ENCODE measurements at regions not wholly inside any gene's neighbourhood (a gene's known extent, or its start where the extent isn't known, plus 50 kb on each side); places are given as distances from the start of the nearest gene placed in this dataset.
"Not testable (repeated sequence)": the region's sequence is repeated elsewhere in the genome, so short reads cannot be mapped to it uniquely, and the experiment has no call there.

DNA sequence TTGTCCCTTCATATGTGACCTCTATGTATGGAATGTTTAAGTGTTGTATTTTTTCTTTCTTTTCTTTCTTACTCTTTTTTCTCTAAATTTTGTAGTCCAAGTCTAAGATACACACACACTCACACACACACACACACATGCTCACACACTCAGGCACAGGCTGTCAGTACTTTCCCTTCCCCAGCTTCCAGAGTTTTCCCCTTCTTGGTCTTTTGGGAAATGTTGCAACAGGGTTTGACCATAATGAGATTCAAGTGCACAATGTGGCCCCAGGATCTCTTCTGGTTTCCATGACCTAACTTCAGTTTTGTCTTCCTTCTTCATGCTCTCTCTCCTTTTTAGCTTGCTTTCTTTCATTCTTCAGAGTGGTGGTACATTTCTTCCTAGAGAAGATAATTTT, 289.8 kb upstream of the FOXF1 start:
- DNase-seq: no peak

DNA sequence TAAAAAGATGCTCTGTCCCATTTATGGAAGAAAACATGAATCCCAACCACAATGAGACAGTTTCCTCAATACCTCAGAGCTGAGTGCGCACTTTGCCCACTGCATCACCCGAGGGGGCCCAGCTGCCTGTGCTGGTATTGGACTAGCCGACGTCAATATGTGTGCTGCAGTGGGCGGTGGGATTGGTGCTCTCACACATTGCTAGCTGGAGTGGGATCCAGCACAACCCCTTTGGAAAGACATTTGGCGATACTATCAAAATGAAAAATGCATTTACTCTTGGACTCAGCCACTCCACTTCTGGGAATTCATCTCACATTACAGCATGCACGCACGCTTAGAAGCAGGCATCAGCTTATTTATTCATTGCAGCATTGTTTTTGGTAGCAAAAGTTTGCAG, 289.2 kb upstream of the FOXF1 start:
- no peak for DNase-seq

DNA sequence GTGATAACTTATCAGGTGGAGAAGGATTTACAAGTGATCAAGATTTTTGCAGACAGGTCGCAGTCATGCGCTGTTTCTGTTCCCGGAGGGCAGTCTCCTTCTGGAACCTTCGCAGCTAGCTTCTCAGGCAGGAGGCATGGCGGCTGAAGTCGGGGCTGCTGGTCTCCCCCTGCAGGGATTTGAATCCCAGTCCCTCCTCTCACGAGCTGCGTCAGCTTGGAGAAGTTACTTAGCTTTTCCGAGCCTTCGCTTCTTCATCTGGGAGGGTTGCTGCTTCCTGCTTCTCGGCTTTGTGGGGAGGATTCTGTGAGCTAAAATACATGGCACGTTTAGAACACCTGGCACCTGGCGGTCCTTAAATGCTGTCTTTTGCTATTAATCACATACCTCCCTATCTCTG, 287.8 kb upstream of the FOXF1 start:
- no peak for DNase-seq

DNA sequence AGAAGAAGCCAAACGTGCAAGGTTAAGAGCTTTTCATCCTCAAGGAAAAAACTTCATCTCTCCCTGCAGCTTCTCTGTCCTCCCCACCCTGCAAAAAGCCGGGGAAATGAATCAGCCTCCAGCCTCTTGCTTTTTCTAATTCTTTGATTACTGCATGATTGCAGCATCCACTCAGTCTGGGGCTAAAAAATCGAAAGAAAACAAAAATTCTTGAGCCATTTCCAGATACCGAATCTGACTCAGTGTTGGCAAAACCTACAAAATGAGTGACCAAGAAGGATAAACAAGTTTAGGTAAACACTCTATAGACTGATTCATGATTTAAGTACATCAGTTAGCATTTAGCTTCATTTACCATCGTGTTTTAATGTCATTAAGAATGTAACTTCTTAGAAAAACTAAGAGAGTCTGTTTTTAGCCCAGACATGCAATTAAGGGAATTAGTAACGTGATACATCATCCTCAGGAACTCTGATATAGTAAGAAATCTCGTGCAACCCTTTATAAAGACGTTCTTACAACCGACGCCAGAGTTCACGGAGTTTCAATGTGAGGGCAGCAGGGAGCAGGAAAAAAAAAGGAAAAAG, 287.3 kb upstream of the FOXF1 start:
- DNase-seq: no peak

DNA sequence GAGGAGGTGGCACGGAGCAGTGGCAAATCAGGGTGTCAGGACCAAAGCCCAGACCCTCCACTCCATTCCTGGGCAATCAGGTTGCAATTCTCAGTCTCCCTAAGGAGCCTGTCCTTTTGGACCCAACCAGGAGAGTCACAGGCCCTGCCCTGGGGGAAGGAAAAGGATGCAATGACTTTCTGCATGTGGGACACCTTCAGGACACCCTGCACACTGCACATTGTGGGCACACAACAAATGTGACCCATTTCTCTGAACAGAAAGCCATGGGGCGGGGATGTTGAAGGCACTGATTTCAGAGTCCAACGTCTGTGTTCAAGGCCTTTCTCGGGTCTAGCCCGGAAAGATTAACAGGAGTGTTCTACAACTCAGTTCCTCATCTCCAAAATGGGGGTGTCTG, 286.2 kb upstream of the FOXF1 start:
- DNase-seq: no peak

DNA sequence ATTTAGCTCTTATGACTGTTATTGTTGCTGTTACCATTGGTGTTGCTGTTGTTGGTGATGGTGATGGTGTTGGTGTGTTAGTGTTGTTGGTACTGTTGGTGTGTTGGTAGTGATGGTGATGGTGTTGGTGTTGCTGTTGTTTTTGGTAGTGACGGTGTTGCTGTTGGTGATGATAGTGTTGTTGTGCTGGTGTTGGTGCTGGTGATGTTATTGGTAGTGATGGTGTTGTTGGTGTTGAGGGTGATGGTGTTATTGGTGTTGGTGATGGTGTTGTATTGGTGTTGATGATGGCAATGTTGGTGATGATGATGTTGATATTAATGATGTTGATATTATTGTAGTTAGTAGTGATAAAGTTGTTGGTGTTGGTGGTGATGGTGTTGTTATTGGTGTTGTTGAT, 285.7 kb upstream of the FOXF1 start:
- DNase-seq: no peak

DNA sequence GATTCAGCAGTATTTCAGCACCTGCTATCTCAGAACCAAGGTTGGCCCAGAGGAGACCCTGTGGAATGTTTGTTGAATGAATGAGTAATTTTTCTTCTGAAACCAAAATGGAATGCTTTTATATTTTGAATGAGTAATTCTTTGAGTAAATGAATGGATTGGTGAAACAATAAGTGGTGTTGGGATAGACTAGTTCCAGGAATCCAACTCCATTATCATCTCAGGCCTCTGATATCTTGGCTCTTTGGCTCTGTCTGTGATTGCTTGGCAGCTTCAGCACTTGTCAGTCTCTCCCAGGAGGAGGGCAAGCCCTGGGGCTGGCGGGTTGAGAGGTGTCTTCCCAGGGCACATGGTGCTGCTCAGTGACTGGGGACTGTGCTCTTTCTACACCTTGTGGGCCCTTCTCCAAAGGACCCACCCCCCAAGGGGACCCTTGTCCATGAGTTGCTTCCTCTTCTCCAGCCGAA, 284.4 kb upstream of the FOXF1 start:
- DNase-seq: no peak

DNA sequence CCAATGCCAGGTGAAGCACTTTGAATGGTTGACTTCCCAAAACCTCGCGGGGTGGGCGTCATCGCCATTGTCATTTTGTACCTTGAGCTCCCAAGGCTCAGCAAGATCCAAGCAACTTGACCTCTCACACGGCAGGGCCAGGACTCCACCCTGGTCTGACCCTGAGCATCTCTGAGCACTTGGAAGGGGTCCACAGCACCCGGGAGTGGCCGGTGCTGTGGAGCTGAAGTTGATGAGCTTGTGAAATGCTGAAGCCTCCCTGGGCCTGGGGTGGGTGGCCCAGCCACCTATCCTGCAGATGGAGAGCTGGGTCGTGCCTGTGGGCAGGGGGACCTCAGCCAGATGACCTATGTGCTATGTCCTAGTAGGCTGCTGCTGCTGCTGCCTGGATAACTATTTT, 283.3 kb upstream of the FOXF1 start:
- DNase-seq: no peak

DNA sequence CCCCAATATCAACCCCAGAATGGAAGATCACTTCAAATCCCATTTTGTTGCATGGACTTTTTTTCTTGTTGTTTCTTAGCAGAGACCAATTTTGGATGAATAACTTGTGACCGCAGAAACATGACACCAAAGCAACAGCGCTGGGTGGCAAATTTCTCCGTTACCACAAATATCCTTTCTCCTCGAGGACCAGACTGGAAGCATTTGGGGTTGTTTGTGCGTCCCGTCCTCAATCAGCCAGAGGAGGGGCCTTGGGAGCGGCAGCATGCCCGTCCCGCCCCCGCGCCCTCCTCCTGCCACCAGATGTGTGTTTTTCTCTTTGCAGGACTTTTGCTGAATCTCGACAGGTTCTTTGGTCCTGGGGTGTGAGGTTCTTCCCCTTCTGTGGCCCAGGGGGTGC, 282.5 kb upstream of the FOXF1 start:
- no peak for DNase-seq

DNA sequence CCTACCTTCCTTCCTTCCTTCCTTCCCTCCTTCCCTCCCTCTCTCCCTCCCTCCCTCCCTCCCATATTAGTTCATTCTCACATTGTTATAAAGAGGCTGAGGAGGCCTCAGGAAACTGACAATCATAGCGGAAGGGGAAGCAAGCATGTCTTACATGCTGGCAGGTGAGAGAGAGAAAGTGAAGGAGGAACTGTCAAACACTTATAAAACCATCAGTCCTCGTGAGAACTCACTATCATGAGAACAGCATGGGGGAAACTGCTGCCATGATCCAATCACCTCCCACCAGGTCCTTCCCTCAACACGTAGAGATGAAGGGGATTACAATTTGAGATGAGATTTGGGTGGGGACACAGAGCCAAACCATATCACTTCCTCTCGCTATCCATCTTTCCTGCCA, 281.6 kb upstream of the FOXF1 start:
- DNase-seq: no peak

DNA sequence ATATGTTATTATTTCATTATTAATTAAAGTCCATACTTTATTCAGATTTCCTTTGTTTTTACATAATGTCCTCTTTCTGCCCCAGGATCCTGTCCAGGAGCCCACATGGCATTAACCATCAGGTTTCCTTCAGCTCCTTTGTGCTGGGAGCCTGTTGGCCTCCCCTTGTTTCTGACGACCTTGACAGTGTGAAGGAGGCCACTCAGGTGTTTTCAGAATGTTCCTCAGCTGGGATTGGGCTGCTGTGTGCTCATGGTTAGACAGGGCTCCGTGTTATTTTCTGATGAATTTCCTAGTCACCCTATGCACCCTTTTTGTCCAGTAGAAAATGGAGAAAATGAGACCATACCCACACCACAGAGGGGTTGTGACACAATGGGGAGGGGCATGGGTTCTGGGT, 281.0 kb upstream of the FOXF1 start:
- DNase-seq: no peak

DNA sequence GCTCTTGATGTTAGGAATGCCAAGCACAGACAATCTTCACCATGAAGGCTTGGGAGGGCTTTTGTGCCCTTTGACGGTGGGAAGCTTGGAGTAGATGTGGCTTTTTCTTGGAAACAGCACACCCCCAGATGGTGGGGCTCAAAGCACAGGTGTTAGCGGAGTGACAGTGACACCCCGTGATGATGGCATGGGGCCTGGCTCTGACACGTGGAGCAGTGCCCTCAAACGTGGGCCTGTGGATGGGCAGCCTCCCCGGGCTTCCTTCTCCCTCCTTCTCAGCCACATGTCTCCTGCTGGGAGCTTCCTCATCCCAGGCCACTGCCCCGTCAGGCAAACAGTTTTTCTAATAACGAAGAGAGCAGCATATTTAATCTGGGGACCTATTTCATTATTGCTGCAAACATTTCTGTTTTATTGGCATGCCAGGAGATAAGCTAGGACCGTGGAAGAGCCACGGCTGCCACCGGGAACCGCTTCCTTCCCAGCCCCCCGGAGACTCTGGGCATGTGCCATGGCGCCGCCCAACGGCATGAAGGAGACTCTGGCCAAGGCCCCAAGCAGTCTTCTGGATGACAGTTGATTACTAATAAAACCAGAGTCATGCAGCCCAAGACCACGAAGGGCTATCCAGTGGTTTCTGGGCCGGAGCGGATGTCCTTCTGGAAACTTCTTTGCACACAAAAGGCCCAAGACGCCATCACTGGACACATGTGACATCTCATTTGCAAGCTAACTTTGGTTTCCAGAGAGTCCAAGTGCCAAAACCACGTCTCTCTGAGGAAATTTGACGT, 280.3 kb upstream of the FOXF1 start:
- DNase-seq: peak; percentile 20

DNA sequence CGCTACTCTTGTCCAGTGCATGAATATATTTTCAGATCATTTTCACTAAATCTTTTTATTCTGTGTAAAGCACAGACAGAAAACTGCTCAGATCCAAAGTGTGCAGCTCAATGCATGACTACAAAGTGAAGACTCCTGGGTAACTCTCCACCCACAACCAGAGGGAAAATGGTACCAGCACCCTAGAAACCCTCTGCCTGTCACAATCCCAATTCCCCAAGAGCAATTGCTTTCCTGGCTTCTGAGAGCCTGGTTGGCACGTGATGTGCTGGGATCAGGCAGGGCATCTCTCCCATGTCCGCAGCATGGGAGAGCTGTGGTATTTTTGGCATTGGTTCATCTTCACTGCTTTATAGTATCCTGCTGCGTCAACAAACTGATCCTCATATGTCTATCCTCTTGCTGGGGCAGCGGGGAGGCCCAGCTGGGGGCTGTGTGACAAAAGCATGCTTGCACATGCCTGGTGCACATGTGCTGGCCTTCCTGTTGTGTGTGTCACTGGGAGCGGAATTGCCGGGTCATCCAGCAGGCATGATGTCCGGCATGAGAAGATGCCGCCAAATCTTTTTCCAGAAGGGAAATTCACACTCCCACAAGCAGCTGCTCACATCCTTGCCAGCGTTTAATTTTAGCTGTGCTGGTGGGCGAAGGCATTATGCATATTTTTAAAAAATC, 278.9 kb upstream of the FOXF1 start:
- DNase-seq: peak; percentile 1

DNA sequence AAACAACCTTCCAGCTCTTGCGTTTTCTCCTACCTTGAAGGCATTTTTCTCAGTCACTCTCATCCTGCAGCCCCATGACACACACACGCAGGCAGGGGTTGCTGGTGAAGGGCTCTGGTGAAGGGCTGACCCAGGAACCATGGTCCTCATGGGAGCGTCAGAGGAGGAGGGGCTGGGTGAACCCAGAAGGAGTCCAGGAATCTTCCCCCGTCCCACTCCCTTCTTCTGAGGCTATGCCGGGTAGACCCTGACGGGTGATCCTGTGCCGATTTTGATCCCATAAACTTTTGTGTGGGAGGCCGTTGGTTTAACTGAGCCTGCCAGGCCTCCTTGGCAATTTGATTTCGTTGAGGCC, 278.4 kb upstream of the FOXF1 start:
- DNase-seq: peak; percentile 2

DNA sequence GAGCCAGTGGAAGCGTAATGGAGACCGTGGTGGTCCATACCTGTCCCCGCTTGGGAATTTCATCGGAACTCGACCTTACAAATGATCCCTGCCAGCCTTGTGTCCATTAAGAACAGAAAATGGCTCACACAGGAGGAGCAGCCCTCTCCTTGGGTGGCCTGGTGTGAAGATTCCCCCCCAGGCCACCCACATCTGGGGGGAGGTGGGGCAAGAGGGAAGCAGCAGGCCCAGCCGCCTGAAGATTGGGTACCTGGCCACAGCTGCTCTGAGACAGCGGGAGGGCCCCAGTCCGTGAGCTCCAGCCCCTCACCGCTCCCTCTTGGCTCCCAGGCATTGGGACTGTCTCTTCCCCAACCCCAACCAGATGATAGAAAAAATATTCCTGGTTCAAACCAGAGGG, 277.8 kb upstream of the FOXF1 start:
- peak; percentile 12 for DNase-seq

DNA sequence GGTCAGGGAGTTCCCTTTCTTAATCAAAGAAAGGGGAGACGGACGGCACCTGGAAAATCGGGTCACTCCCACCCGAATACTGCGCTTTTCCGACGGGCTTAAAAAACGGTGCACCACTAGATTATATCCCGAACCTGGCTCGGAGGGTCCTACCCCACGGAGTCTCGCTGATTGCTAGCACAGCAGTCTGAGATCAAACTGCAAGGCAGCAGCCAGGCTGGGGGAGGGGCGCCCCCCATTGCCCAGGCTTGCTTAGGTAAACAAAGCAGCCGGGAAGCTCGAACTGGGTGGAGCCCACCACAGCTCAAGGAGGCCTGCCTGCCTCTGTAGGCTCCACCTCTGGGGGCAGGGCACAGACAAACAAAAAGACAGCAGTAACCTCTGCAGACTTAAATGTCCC, 276.8 kb upstream of the FOXF1 start:
- DNase-seq: not testable (repeated sequence)

DNA sequence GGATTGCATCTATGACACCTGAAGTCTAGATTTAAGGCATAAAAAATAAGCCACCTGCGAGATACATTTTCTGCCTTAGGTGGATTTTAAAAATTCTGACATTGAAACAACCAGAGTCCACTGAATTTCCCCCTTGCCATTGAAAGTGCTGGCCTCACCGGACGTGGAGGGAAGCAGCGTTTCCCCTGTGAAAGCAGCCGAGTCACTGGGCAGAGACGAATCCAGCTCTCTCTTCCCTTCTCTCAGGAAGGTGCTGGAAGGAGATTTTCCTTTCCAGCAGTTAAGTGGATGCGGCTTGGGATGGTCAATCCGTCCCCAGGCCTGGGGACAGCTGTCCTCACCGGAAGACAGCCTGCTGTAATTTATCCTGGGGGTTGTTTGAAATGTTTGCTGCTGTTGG, 270.9 kb upstream of the FOXF1 start:
- no peak for DNase-seq

DNA sequence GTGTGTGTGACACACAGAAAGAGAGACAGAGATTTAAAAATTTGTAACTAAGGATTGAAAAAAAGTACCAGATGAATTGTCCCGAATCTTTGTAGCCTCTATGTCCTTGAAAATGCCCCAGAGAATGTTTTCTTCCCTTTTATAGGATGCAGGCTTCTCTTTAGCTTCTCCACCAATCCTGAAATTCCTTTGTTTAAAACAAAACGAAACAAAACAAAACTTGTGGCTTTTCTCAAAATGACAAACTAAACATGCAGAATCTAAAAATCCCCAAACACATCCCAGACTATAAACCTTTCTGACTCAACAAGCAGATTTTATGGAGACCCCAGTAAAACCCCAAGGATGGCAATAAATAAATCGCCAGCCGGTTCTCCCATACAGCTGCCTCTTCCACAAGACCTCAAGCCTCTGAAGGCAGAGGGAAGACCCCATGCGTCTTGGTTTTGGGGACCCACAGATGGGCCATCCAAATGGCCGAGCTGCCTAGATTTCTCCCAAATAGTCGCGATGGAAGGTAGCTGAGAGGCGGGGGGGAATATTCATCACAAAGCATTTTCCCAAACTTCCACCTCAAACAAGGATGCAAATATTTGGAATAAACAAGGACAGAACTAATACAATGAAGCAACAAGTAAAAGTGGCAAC, 269.5 kb upstream of the FOXF1 start:
- no peak for DNase-seq

DNA sequence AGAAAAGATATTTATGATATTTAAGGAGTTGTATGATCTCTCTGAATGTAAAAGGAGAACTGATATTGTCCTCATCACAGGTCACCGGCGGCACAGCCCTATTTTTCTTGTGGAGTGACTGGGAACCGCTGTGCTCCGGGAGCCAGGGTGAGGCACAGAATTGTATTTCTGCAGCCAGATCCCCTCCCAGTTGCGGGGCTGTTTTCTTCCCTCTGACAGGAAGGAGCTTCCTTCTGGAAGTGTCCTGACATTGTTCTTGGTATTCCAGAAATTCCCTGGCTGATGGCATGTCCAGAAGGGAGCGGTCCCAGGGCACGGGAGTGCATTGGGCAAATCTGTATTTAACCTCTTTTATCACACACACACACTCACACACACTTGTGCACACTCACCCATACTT, 268.6 kb upstream of the FOXF1 start:
- no peak for DNase-seq

DNA sequence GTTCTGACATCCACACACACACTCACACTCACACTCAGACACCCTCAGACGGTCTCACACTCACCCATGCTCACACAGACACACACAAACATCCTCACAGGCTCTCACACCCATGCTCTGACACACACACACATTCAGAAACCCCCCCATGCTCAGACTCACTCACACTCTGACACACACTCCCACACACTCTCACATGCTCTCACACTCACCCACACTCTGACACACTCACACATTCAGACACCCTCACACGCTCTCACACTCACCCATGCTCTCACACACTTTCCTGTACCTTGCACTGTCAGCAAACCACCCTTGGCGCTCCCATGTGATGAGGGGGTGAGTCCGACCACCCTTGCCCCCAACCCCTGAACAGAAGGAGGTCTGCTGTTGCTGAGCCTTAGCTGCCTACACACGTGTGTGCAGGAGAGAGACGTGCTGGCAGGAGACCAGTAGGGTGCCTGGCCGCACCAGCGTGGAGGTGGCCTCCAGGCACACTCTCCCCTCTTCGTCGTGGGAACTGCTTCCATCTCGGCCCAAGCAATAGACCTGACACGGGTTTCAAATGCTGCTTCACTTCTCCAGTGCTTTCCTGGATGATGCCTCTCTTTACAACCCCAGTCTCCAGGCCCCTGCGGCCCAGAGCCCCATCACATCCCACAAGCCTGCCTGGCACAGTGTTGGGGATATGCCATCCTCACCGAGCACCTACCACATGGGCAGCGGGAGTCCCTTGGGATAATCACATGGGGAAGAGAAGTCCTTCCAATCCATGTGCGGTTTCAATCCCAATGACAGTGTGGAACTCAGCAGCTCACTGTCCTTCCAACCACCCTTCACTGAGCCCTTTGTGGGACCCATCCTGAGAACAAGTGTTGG, 267.8 kb upstream of the FOXF1 start:
- no peak for DNase-seq

DNA sequence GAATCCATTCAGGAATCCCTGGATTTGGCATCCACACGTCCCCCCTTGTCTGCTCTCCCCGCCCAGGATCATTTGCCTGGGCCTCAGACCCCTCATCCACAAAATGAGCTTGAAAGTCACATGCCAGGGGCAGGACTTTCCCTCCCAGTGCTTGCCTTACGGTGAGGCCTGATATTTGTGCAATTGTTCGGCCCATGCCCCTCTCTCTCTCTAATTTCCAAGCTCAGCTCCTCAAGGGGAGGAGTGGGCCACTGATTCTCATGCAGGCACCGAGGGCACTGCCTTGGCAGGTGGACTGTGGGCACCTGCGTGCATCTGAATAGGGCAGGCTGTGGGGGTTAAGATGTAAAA, 267.2 kb upstream of the FOXF1 start:
- DNase-seq: no peak

DNA sequence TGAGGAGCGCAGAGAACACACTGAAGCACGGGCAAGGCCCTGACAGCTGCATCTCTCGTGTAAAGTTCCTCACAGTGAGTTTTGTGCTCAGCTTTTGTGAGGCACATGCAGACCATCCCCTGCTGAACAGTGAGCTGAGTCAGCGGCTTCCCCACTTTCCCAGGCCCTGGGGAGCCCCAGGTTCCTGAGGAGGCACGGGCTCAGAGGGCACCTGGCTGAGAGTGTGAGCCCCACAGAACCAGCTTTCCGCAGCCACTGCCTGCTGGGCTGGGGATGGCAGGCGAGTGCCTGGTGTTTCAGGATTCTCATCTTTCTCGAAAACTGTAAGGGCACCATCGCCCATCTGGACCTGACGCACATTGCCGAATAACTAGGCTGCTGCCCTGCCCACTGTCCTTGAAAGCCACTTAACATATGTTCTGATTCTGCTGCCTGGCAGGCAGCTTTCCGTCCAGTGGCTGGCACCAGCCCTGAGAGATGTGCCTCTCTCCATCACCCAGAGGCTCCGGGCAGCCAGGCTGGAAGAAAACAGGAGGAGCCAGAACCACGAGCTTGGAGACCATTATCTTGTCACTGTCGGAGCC, 266.7 kb upstream of the FOXF1 start:
- no peak for DNase-seq

DNA sequence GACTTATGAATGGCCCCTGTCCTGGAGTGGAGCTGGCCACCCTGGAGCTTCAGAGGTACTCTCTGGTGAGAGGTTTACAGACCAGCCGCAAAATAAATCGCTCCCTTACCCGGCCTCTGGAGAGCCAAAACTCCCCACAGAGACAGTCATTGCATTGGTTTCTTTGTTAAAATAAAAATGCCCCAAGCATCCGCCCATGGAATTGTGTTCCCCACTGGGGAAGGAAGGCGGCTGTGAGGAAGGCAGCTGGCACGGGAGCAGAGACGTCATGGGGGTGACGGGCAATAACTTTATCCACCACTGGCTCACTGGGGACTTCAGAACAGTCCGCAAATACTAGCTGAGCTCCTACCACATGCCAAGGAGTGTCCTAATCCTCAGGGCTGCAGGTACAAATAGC, 266.2 kb upstream of the FOXF1 start:
- DNase-seq: no peak

Measured in activated CD8-positive, alpha-beta memory T cell treated with anti-CD3 and anti-CD28 coated beads, Interleukin-2, amount 50 U/mL, for 48 hours (primary cell).